ENCODE measurements at regions not wholly inside any gene's neighbourhood (a gene's known extent, or its start where the extent isn't known, plus 50 kb on each side); places are given as distances from the start of the nearest gene placed in this dataset.
"Not testable (repeated sequence)": the region's sequence is repeated elsewhere in the genome, so short reads cannot be mapped to it uniquely, and the experiment has no call there.

GRCh38 chr13:54004026-54004699 lies 975.5 kb downstream of the OLFM4 start:
- no peak for DNase-seq (ENCODE audit: missing footprints)
- intact Hi-C loops (cut with DNase I) = no loop called here
- no peak for ATAC-seq

DNA sequence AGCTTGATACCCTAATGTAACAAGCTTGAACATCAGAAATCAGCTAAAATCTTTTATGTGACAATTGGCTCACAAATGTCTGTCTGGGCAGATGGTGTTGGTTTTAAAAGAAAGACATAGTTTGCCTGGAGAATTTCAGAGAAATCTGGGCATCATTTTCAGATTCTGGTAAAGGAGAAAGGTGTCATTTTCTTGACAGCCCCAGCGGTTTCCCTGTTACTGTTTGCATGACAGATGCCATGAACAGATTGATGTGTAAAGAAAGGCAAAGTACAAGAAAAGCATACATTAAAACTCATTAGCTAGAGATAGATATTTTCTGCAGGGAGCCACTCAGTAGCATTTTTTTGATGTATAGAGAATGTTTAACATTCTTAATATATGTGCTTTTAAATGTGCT lies 987.9 kb downstream of the OLFM4 start:
- intact Hi-C loops (cut with DNase I) = no loop called here
- no peak for DNase-seq (ENCODE audit: missing footprints)
- no peak for ATAC-seq

DNA sequence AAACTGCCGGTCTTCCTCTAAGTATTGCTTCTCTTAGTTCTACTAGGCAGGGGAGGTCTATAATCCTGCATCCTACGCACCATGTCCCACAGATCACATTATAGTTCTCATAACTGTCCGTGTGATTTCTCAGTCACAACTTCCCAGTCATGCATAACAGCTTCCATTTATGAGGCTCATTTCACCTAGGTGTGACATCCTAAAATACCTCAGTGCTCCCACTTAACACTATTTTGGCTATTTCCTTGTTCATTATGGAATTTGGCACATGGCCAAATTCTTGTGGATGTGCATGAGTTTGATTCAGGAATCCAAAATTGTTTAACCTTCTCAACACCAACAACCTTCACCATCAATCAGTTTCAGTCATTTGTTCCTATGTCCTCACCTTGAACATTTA lies 989.9 kb downstream of the OLFM4 start:
- no peak for ATAC-seq
- intact Hi-C loops (cut with DNase I) = no loop called here
- DNase-seq (ENCODE audit: missing footprints) = no peak

DNA sequence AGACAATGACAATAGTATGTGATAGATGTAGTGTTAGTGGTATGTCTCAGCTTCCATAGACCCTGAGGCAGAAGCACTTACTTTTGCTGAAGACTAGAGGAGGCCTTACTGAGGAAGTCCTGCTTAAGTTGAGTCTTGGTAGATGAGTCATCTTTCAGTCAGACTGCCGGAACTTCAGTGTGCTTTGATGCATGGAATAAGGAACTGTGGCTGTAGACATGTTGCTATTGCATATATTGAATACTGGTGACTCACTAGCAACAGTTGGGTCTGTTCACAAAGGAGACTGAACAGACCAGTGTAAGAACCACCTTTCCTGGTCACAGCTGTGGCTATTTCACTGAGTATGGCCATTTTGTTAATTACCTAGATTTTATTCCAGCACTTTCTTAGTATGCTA lies 1000.6 kb downstream of the OLFM4 start:
- ATAC-seq (no peak), DNase-seq (ENCODE audit: missing footprints) (no peak)
- intact Hi-C loops (cut with DNase I) = no loop called here

DNA sequence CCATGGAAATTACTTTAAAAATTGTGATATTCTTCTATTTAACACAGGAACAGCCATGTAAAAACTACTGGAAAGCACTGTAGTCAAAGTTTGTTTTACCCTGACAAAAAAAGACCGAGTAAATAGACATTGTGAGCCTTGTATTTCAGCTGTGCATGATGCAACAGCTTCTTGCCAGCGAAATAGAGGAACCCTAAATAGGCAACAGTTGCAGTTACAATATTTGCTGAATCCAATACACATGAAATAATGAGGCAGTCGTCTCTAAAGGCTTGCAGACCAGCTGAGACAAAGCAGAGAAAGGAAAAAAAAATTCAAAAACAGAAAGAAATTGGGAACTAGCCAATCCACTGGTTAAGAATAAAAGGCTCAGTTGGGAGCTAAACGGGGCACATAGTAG lies 1001.1 kb downstream of the OLFM4 start:
- ATAC-seq (no peak), DNase-seq (ENCODE audit: missing footprints) (no peak)
- intact Hi-C loops (cut with DNase I) = no loop called here

- DNase-seq (ENCODE audit: missing footprints) (no peak), ATAC-seq (no peak)
- intact Hi-C loops (cut with DNase I) = no loop called here
Measured at GRCh38 chr13:54033323-54033861, 1004.8 kb downstream of the OLFM4 start.

- ATAC-seq = no peak
- intact Hi-C loops (cut with DNase I) = no loop called here
Measured at GRCh38 chr13:54034047-54034446, 1005.4 kb downstream of the OLFM4 start.

DNA sequence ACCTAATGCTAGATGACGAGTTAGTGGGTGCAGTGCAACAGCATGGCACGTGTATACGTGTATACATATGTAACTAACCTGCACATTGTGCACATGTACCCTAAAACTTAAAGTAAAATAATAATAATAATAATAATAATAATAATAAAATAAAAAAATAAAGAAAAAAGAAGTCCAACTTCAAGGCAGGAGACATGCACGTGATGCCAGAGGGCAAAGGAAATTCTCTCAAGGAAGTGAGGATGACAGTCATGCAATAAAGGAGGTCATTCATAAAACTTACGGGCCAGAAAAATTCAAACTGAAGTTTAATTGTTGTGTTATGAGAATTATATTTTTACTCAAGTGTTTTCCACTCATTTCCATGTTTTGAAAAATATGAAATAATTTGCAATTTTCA lies 1028.8 kb downstream of the OLFM4 start:
- ATAC-seq; intact Hi-C loops (cut with DNase I); DNase-seq (ENCODE audit: missing footprints): not testable (repeated sequence)

More at GRCh38 chr13:54034047-54034446, 1005.4 kb downstream of the OLFM4 start:
- DNase-seq (ENCODE audit: missing footprints) = no peak

- DNase-seq (ENCODE audit: missing footprints); intact Hi-C loops (cut with DNase I); ATAC-seq: not testable (repeated sequence)
Measured at GRCh38 chr13:54069958-54070357, 1041.3 kb downstream of the OLFM4 start.

DNA sequence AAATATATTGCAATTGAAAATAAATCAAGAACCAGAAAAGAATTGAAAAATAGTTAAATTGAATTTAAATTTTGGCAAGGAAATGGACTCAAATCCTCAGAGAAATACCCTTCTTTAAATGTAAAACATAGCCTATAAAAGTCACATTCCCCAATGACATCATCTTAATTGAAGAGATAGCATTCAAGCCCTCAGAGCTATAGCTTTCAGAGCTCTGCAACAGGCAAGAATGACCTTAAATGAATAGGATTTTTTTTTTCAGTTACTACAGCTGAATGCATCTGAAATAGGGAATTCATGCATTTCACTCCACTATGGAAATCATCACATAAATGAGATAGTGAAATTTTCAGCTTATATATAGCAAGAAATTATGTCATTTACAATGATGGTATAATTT lies 1049.0 kb downstream of the OLFM4 start:
- intact Hi-C loops (cut with DNase I) = no loop called here
- no peak for DNase-seq (ENCODE audit: missing footprints)
- ATAC-seq = no peak

GRCh38 chr13:54078271-54078870 lies 1049.8 kb downstream of the OLFM4 start:
- ATAC-seq (no peak), DNase-seq (ENCODE audit: missing footprints) (no peak)
- intact Hi-C loops (cut with DNase I) = no loop called here

GRCh38 chr13:54082309-54082708 lies 1053.7 kb downstream of the OLFM4 start:
- intact Hi-C loops (cut with DNase I); ATAC-seq: not testable (repeated sequence)

DNA sequence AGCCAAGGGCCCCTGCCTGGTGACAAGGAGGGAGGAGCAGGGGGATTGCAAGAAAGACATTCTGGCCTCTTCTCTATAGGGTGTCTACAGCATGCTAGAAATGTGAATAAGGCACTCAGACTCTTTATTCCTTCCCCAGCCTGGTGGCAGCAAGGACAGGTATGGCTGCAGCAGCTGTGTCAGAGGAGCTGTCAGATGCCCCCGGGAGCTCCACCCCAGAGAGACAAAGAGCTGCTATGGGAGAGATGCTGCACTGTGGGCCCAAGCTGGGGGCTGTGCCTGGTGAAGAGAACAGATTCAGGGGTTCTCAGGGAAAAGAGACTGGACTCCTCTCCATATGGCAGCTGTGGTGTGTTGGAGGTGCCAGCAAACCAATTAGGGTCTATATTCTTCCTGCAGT lies 1063.3 kb downstream of the OLFM4 start:
- DNase-seq (ENCODE audit: missing footprints) (peak; percentile 32), ATAC-seq (no peak)
- intact Hi-C loops (cut with DNase I) = no loop called here

More at GRCh38 chr13:54082309-54082708, 1053.7 kb downstream of the OLFM4 start:
- DNase-seq (ENCODE audit: missing footprints) = not testable (repeated sequence)

DNA sequence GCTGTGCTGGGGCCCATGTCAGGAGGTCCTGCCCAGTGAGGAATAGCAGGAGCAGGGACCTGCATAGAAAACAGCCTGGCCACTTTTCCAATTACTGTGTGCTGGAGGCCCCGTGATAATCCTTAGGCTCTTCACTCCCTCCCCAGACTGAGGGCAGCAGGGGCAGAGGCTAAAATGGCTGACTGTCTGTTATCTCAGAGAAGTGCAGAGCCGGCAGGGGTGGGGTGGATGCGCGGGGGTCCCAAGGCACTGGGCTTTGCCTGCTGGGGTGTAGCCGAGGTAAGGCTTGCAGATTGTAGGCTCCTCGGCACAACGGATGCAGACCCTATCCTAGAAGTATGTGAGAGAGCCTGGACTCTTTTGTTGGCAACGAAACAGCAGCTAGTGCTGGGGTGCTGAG lies 1064.1 kb downstream of the OLFM4 start:
- intact Hi-C loops (cut with DNase I) = no loop called here
- ATAC-seq (no peak), DNase-seq (ENCODE audit: missing footprints) (no peak)

GRCh38 chr13:54110597-54110996 lies 1082.0 kb downstream of the OLFM4 start:
- intact Hi-C loops (cut with DNase I) = no loop called here
- DNase-seq (ENCODE audit: missing footprints) (no peak), ATAC-seq (no peak)

DNA sequence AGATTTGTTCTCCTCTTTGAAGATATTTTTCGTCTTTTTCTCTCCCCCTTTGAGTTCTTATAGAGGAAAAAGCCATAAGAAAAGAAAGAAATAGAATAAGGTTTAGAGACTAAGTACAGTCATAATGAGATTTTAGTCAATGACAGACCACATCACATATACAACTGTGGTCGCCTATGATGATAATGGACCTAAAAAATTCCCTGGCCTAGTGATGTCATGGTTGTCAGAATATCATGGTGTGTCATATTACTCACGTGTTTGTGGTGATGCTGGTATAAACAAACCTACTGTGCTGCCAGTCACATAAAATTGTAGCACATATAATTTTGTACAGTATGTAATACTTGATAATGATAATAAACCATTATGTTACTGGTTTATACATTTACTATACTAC lies 1096.1 kb downstream of the OLFM4 start:
- no peak for ATAC-seq
- intact Hi-C loops (cut with DNase I) = no loop called here

DNA sequence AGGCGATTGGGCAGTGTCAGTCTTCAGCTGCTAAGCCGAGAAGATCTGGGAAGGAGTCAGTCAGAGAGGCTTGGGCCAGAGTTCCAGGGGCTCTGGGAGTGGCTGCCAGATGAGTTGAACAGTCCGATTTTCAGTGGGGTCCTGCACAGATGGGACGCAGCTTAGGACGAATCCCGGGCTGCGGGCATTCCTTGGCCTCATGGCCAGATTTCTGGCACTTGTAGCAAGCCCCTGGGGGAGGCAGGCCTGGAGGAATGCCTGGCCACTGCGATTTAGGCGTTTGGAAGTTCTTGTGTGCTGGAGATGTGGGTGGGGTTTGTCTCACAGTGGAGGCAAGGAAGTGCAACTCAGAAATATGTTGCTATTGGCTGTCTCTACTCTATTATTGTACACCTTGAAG lies 1102.3 kb downstream of the OLFM4 start:
- DNase-seq (ENCODE audit: missing footprints); intact Hi-C loops (cut with DNase I); ATAC-seq: not testable (repeated sequence)

More for the DNA sequence above, 1096.1 kb downstream of the OLFM4 start:
- DNase-seq (ENCODE audit: missing footprints) = no peak

- DNase-seq (ENCODE audit: missing footprints); ATAC-seq; intact Hi-C loops (cut with DNase I): not testable (repeated sequence)
Measured at GRCh38 chr13:54131433-54131832, 1102.8 kb downstream of the OLFM4 start.

DNA sequence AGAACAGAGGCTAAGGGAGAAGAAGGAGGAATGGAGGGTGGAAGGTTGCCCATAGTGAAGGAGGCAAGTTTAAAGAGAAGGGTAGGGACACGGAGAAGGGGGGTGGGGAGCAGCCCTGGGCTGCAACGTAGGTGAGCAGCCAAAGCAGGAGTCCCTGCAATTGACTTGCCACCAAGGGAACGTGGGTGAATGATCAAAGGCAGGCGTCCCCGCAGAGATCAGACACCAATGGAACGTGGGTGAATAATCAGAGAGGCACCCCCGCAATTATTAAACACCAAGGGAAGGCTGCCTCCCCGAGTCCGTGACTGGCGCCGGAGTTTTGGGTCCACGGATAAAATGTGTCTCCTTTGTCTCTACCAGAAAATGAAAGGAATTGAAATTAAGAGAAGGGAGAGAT lies 1103.5 kb downstream of the OLFM4 start:
- DNase-seq (ENCODE audit: missing footprints); intact Hi-C loops (cut with DNase I); ATAC-seq: not testable (repeated sequence)

GRCh38 chr13:54132720-54133119 lies 1104.1 kb downstream of the OLFM4 start:
- DNase-seq (ENCODE audit: missing footprints); intact Hi-C loops (cut with DNase I); ATAC-seq: not testable (repeated sequence)
